Naive thymus-derived CD8-positive, alpha-beta T cell (primary cell): ENCODE measurements at regions not wholly inside any gene's neighbourhood (a gene's known extent, or its start where the extent isn't known, plus 50 kb on each side); places are given as distances from the start of the nearest gene placed in this dataset.

ENCODE experiments used
- ATAC-seq, 2 donors: fragments of 150-1000 bp; cut with Tn5 transposase in 1 of 2; sonication (Bioruptor Pico), chemical (Tn5 transposase) in 1 of 2; 1 replicate in 1 of 2; 2 replicates in 1 of 2; pipeline ENCODE4 v1.10.0; 2021; ENCODE audit warnings: mild to moderate bottlenecking in 2 of 2, moderate library complexity in 2 of 2
- POLR2A ChIA-PET: fragments of 350-600 bp; sonication (Branson Sonifier 250); formaldehyde crosslinking; loops from one replicate; lab custom pipeline; 2021; ENCODE audit warnings: antibody characterized with exemption; lab: Charles Lee
- DNase-seq, 10 donors: peaks; one replicate each; pipeline versions ENCODE4 v3.0.0 to v3.0.0-alpha.2; 2020 to 2022
- H3K27ac Mint-ChIP-seq, 10 donors: one replicate each; pipeline ENCODE4 v1.8.0; 2020 to 2022; ENCODE audit warnings: mild to moderate bottlenecking in 10 of 10, mixed read lengths in 10 of 10, moderate library complexity in 4 of 10, inconsistent platforms in 1 of 10
- H3K27me3 Mint-ChIP-seq, 5 donors: one replicate each; pipeline ENCODE4 v1.8.0; 2021 to 2022; ENCODE audit warnings: mixed read lengths in 5 of 5
- H3K36me3 Mint-ChIP-seq, 3 donors: one replicate each; pipeline ENCODE4 v1.8.0; 2020 to 2022; ENCODE audit warnings: mixed read lengths in 3 of 3, mild to moderate bottlenecking in 2 of 3, inconsistent platforms in 1 of 3
- H3K4me1 Mint-ChIP-seq, 4 donors: one replicate each; pipeline ENCODE4 v1.8.0; 2021 to 2022; ENCODE audit warnings: mixed read lengths in 4 of 4
- H3K4me3 Mint-ChIP-seq, 10 donors: one replicate each; pipeline ENCODE4 v1.8.0; 2020 to 2022; ENCODE audit warnings: mild to moderate bottlenecking in 10 of 10, mixed read lengths in 10 of 10, moderate library complexity in 6 of 10, inconsistent platforms in 1 of 10
- H3K9me3 Mint-ChIP-seq, 9 donors: one replicate each; pipeline ENCODE4 v1.8.0; 2020 to 2022; ENCODE audit warnings: mixed read lengths in 9 of 9, mild to moderate bottlenecking in 3 of 9, inconsistent platforms in 1 of 9, moderate library complexity in 1 of 9

DNA sequence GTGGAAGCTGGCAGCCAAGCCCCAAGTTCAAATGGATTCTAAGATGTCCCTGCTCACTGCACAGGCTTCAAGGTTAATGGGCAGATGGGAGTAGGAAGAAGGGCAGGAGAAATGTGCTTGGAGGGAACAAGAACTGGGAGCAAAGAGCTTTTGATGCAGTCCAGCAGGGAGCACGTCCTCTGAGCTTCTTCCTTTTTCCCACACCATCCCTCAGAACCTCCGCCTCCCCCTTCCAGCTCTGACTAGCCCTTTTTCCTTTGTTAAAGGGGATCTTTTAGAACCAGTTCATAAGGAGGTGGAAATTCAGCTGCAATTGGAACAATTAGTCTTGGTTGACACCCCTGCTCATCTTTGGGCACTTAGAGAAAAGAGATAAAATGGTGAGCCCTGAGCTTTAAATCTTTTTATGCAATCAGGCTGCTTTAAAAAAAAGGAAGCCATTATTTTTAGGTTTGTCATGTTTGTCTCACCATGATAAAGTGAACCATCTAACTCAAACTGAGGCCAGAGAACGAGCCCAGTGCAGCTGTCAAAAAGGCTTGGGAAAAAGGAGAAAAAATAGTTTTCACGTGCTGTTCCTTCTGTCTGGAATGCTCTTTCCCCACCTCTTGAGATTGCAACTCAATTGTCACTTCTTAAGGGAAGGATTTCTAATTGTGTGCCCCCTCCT is 135.8 kb upstream of the IL1RAPL2 start:
- Mint-ChIP-seq H3K4me1 (no peaks in the 10 kb centered on the region), H3K27me3 (peaks cover 0 to 12% (median 0%) of the 10 kb centered on the region in 5 donors), H3K9me3 (no peaks in the 10 kb centered on the region), H3K27ac (no peak overlapping the region), H3K4me3 (no peak overlapping the region), H3K36me3 (no peaks in the 10 kb centered on the region)
- POLR2A ChIA-PET: no interaction called here
- DNase-seq (no peak), ATAC-seq (no peak)

DNA sequence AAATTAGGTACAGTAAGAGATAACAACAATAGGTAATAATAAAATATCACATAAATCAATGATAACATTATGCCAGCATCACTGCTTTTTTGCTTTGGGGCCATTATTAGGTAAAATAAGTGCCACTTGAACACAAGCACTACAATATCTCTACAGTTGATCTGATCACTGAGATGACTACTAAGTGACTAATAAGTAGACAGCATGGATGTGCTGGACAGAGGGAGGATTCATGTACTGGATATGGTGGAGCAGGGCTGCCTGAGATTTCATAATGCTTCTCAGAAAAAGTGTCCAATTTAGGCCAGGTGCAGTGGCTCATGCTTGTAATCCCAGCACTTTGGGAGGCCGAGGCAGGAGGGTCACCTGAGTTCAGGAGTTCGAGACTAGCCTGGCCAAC is 137.8 kb upstream of the IL1RAPL2 start:
- no peak for ATAC-seq
- DNase-seq: no peak
- H3K27ac Mint-ChIP-seq: no peak overlapping the region
- POLR2A ChIA-PET: no interaction called here
- no peak overlapping the region for H3K4me3 Mint-ChIP-seq
- H3K36me3 Mint-ChIP-seq: no peaks in the 10 kb centered on the region
- no peaks in the 10 kb centered on the region for H3K4me1 Mint-ChIP-seq
- peaks cover 0 to 12% (median 0%) of the 10 kb centered on the region in 5 donors for H3K27me3 Mint-ChIP-seq
- no peaks in the 10 kb centered on the region for H3K9me3 Mint-ChIP-seq

DNA sequence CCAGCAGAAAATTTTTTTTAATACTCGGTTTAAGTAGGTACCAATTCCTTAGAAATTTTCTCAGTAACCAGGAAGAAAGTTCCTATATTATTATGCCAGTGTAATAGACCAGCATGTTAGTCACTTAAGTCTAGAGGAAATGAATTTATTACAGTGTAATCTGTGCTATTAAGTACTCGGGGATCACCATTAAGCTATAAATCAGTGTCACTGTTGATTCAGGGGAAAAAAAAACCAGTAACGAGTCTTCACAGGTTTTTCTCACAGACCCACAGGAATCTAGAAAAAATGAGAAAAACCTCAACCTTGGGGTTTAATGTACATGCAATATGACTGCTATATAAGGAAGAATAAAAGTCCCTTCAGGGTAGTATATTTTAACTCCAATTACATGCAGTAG is 138.3 kb upstream of the IL1RAPL2 start:
- H3K27ac Mint-ChIP-seq: no peak overlapping the region
- no peaks in the 10 kb centered on the region for H3K9me3 Mint-ChIP-seq
- no peak for ATAC-seq
- peaks cover 0 to 12% (median 0%) of the 10 kb centered on the region in 5 donors for H3K27me3 Mint-ChIP-seq
- no peak for DNase-seq
- no peaks in the 10 kb centered on the region for H3K4me1 Mint-ChIP-seq
- no peak overlapping the region for H3K4me3 Mint-ChIP-seq
- H3K36me3 Mint-ChIP-seq: no peaks in the 10 kb centered on the region
- POLR2A ChIA-PET: no interaction called here

DNA sequence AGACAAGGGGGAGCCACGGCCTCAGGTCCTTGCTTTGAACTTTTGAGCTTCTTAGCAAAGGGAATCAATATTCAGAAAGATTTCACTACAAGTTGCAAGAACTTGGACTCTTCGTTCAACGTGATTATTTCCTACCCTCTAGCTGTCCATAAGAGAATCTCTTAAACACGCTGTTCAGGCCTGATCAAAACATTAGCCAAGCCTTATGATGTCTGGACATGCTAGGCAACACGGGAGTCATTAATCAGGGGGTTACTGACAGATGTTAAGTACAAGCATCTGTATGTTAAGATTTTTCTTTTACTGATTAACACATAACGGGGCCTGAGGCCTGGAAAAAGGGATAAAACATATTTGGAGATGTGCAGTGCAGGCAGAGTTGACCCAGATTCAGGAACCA is 138.9 kb upstream of the IL1RAPL2 start:
- no peaks in the 10 kb centered on the region for H3K4me1 Mint-ChIP-seq
- no peak overlapping the region for H3K27ac Mint-ChIP-seq
- no peak overlapping the region for H3K4me3 Mint-ChIP-seq
- no peaks in the 10 kb centered on the region for H3K36me3 Mint-ChIP-seq
- POLR2A ChIA-PET: no interaction called here
- no peak for DNase-seq
- peaks cover 0 to 12% (median 0%) of the 10 kb centered on the region in 5 donors for H3K27me3 Mint-ChIP-seq
- no peak for ATAC-seq
- H3K9me3 Mint-ChIP-seq: no peaks in the 10 kb centered on the region

DNA sequence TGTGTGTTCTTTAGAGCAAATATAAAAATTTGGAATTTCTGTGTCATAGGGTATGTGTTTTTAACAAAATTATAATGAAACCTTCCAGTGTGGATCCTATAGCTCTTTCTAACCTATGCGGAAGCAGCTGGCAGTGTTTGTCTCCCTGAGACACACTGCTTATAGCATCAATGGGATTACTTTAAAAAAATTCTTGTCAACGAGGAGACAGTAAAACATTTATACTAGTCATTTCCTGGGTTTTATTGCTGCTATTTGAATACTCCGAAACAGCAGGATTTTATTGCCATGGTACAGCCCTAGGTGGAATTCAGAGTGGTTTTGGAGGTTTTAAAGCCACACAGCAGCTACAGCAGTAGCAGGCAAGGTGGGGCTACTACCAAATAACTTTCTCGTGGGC is 145.1 kb upstream of the IL1RAPL2 start:
- peaks cover 0 to 14% (median 3%) of the 10 kb centered on the region in 9 donors for H3K9me3 Mint-ChIP-seq
- DNase-seq: no peak

DNA sequence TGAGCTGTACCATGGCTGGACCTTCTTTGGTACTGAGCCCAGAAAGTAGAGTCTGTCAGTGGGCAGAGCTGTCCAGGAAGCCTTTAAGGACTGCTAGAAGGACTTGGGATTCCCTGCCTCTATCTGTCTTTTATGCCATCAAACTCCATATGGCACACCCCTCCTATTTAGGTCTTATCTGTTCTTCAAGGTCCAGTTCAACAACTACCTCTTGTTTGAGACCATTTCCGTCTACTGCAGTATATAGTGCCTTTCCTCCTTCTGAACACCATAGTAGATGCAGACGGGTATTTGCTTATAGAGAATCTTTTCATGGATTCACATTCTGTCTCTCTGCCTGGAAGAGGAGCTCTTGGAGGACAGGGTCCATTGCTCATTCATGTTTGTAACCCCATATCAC is 146.1 kb upstream of the IL1RAPL2 start:
- peaks cover 0 to 5% (median 0%) of the 10 kb centered on the region in 3 donors for H3K36me3 Mint-ChIP-seq
- DNase-seq (no peak), ATAC-seq (no peak)
- POLR2A ChIA-PET: no interaction called here
- H3K4me3 Mint-ChIP-seq: no peak overlapping the region
- H3K4me1 Mint-ChIP-seq: no peaks in the 10 kb centered on the region
- H3K27me3 Mint-ChIP-seq: peaks cover 0 to 2% (median 0%) of the 10 kb centered on the region in 5 donors
- peaks cover 0 to 19% (median 9%) of the 10 kb centered on the region in 9 donors for H3K9me3 Mint-ChIP-seq
- no peak overlapping the region for H3K27ac Mint-ChIP-seq

More for the DNA sequence above, 145.1 kb upstream of the IL1RAPL2 start:
- no peak for ATAC-seq
- POLR2A ChIA-PET: no interaction called here
- peaks cover 0 to 1% (median 0%) of the 10 kb centered on the region in 3 donors for H3K36me3 Mint-ChIP-seq
- H3K27me3 Mint-ChIP-seq: peaks cover 0 to 7% (median 0%) of the 10 kb centered on the region in 5 donors
- H3K27ac Mint-ChIP-seq: no peak overlapping the region
- no peaks in the 10 kb centered on the region for H3K4me1 Mint-ChIP-seq
- H3K4me3 Mint-ChIP-seq: no peak overlapping the region

DNA sequence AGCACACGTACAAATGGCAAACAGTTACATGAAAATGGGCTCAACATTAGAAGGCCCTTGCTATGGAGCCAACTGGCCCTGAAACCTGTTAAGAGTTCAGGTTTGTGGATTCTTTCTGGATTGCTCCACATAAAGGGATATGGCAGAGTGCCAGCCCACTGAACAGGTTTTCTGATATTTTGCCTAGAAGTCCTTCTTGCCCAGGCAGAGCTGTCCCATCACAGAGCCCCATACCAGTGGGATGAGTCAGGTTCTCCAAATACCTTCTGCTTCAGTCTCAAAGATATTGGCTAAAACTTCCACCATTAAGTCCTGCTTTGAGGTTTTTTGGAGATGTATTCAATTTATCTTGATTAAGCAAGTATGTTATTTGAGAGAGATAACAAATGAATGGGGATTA is 146.8 kb upstream of the IL1RAPL2 start:
- POLR2A ChIA-PET: no interaction called here
- Mint-ChIP-seq H3K36me3 (peaks cover 0 to 5% (median 0%) of the 10 kb centered on the region in 3 donors), H3K9me3 (peaks cover 0 to 19% (median 9%) of the 10 kb centered on the region in 9 donors), H3K4me1 (no peaks in the 10 kb centered on the region), H3K4me3 (no peak overlapping the region), H3K27me3 (no peaks in the 10 kb centered on the region), H3K27ac (no peak overlapping the region)
- DNase-seq (no peak), ATAC-seq (no peak)

DNA sequence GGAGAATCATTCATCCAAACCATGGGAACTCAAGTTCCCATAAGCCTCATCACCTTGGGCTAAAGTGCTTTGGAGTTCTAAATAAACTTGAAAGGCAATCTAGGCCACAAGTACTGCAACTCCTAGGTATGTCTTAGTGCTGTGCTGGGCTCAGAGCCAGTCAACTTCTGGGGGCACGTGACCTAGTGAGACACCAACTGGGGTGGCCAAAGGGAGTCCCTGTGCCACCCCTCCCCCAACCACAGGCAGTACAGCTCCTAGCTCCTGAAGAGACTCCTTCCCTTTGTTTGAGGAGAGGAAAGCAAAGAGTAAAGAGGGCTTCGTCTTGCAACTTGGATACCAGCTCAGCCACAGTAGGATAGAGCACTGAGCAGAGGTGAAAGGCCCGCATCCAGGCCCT is 154.2 kb upstream of the IL1RAPL2 start:
- Mint-ChIP-seq H3K4me3 (no peak overlapping the region), H3K4me1 (no peaks in the 10 kb centered on the region), H3K9me3 (peaks cover 0 to 18% (median 7%) of the 10 kb centered on the region in 9 donors), H3K27ac (no peak overlapping the region), H3K36me3 (peaks cover 0 to 5% (median 0%) of the 10 kb centered on the region in 3 donors), H3K27me3 (peaks cover 0 to 3% (median 0%) of the 10 kb centered on the region in 5 donors)
- DNase-seq: no peak
- POLR2A ChIA-PET: no interaction called here
- ATAC-seq: no peak

DNA sequence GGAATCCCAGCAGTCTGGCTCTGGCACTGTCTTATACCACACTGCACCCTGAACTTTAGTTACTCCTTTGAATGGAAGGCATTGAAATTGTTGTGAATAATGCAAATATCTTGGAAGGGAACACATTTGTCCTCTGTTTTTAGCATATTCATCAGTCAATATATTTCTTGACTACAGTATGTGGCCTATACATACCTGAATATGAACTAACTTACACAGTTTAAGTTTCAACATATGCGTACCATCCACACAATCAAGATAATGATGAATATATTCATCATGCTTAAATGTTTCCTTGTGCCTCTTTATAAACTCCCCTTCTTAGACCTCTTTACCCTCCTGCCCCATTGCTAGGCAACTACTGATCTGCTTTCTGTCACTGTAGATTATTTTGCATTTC is 145.7 kb upstream of the ESX1 start:
- ATAC-seq (no peak), DNase-seq (no peak)
- no peak overlapping the region for H3K27ac Mint-ChIP-seq
- peaks cover 0 to 6% (median 0%) of the 10 kb centered on the region in 9 donors for H3K9me3 Mint-ChIP-seq
- no peaks in the 10 kb centered on the region for H3K4me1 Mint-ChIP-seq
- H3K27me3 Mint-ChIP-seq: no peaks in the 10 kb centered on the region
- POLR2A ChIA-PET: no interaction called here
- H3K36me3 Mint-ChIP-seq: no peaks in the 10 kb centered on the region
- no peak overlapping the region for H3K4me3 Mint-ChIP-seq

DNA sequence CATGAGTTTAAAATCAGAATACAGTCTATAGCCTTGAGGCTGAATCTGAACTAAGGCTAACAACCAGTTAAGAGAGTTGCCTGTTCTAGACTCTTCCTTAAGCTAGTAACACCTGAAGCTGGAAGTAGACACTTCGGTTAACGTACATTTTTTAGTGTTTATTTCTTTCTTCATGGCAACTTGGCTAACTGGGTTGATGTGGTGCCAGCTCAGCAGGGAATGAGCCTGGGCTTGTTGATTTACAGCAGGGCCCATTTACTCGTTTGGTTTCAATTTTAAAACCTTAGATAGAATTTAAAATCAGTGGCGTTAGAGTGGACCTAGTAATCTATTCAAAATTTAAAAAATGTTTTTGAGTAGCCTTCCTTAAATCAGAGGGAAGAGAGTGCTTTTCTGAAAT is 137.6 kb upstream of the ESX1 start:
- Mint-ChIP-seq H3K4me3 (no peak overlapping the region), H3K27ac (no peak overlapping the region), H3K36me3 (no peaks in the 10 kb centered on the region), H3K9me3 (no peaks in the 10 kb centered on the region), H3K4me1 (no peaks in the 10 kb centered on the region), H3K27me3 (peaks cover 0 to 3% (median 0%) of the 10 kb centered on the region in 5 donors)
- POLR2A ChIA-PET: no interaction called here
- ATAC-seq (no peak), DNase-seq (no peak)

DNA sequence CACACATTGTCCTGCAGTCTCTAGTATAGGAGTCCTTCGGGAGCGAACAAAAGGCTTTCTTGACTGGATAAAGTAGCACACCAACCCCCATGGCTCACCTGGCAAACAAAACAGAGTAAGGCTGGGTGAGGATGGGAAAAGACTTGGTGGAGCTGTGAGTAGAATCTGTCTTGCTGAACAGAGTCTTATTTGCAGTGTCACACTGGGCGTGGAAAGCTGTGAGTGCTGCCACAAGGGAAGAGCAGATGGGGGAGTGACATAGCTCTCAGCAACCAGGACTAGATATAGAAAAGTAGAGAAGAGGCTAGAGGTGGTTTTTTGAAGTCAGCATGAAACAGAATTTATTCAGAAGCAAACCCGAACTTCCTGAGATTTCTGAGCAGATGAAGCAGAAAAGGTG is 137.2 kb upstream of the ESX1 start:
- H3K27me3 Mint-ChIP-seq: peaks cover 0 to 3% (median 0%) of the 10 kb centered on the region in 5 donors
- DNase-seq (no peak), ATAC-seq (no peak)
- H3K27ac Mint-ChIP-seq: no peak overlapping the region
- H3K36me3 Mint-ChIP-seq: no peaks in the 10 kb centered on the region
- POLR2A ChIA-PET: no interaction called here
- no peaks in the 10 kb centered on the region for H3K9me3 Mint-ChIP-seq
- H3K4me3 Mint-ChIP-seq: no peak overlapping the region
- H3K4me1 Mint-ChIP-seq: no peaks in the 10 kb centered on the region

DNA sequence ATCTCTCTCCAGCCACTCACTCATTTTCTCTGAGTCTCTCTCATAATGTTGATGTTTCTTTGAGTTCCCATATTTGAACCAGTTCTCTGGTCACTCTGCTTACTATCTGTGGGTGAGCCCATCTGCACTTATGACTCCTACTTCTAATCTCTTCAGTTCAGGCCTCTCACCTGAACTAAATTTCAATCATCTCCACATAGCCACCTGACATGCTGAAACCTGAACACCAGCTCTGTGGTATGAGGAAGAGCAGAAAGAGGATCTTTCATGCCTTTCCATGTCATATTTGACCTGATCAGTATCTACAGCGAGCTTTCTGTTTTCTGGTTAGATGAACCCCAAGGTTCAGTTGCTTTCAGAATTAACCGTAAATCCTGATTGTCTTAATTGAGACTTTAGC is 122.2 kb upstream of the ESX1 start:
- POLR2A ChIA-PET: no interaction called here
- no peaks in the 10 kb centered on the region for H3K36me3 Mint-ChIP-seq
- peaks cover 0 to 14% (median 6%) of the 10 kb centered on the region in 5 donors for H3K27me3 Mint-ChIP-seq
- no peaks in the 10 kb centered on the region for H3K9me3 Mint-ChIP-seq
- H3K4me1 Mint-ChIP-seq: no peaks in the 10 kb centered on the region
- ATAC-seq: no peak
- DNase-seq: no peak
- H3K27ac Mint-ChIP-seq: no peak overlapping the region
- H3K4me3 Mint-ChIP-seq: no peak overlapping the region

DNA sequence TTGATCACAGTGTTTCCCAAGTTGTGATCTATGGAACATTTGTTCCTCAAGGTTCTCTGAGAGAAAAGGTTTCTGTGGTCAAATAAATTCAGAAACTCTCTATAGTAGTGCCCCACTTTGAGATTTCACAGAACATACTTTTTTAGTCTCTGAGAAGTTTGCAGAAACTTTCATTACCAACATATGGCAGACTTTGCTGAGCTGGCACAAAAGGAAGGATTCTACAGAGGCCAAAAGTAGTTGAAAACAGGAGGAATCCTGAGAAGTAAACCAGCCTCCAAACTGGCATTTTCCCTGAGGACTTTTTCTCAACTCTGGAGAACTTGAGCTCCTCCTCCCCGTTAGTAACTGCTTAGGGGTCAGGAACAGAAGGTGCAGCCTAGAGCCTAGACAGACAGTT is 117.8 kb upstream of the ESX1 start:
- H3K27ac Mint-ChIP-seq: no peak overlapping the region
- POLR2A ChIA-PET: no interaction called here
- peaks cover 0 to 3% (median 0%) of the 10 kb centered on the region in 9 donors for H3K9me3 Mint-ChIP-seq
- no peaks in the 10 kb centered on the region for H3K4me1 Mint-ChIP-seq
- no peak overlapping the region for H3K4me3 Mint-ChIP-seq
- H3K27me3 Mint-ChIP-seq: peaks cover 0 to 9% (median 1%) of the 10 kb centered on the region in 5 donors
- ATAC-seq (no peak), DNase-seq (no peak)
- no peaks in the 10 kb centered on the region for H3K36me3 Mint-ChIP-seq

DNA sequence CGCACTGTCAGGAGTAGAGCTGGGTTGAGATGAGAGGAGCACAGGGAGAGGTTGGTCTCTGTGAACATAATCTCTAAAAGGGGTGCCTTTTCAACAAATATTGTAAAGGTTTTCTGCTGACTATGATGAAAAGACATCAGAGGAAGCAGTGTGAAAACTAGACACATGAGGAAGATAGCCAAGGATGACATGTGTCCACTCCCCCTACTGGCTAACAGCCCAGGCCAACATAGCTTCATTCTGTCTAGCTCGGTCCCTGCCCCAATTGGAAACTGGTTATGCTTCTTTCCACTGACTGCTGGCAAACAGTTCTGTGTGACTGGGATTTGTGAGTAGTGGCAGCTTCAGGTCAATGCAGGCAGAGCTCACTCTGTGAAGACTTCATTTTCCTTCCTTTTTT is 115.4 kb upstream of the ESX1 start:
- peaks cover 3 to 7% (median 5%) of the 10 kb centered on the region in 5 donors for H3K27me3 Mint-ChIP-seq
- ATAC-seq (no peak), DNase-seq (no peak)
- peaks cover 0 to 6% (median 0%) of the 10 kb centered on the region in 9 donors for H3K9me3 Mint-ChIP-seq
- no peaks in the 10 kb centered on the region for H3K4me1 Mint-ChIP-seq
- no peak overlapping the region for H3K27ac Mint-ChIP-seq
- H3K36me3 Mint-ChIP-seq: peaks cover 0 to 5% (median 0%) of the 10 kb centered on the region in 3 donors
- POLR2A ChIA-PET: no interaction called here
- H3K4me3 Mint-ChIP-seq: no peak overlapping the region
